Left ventricle myocardium inferior (tissue), 1 donor: ENCODE measurements at regions not wholly inside any gene's neighbourhood (a gene's known extent, or its start where the extent isn't known, plus 50 kb on each side); places are given as distances from the start of the nearest gene placed in this dataset.
A peak's percentile ranks its signal among the peaks of the same experiment; 100 is the strongest.

Experiments used
- DNase-seq: peaks from one replicate; pipeline ENCODE4 v3.0.0-alpha.2; 2020
- H3K27ac ChIP-seq: fragments of 200-600 bp; replicated peaks from 2 replicates; pipeline ENCODE4 v1.8.0; 2021
- H3K27me3 ChIP-seq: fragments of 200-600 bp; 2 replicates; pipeline ENCODE4 v1.8.0; 2021; ENCODE audit warnings: low read depth
- H3K36me3 ChIP-seq: fragments of 200-600 bp; 2 replicates; pipeline ENCODE4 v1.8.0; 2021
- H3K4me1 ChIP-seq: fragments of 200-600 bp; 2 replicates; pipeline ENCODE4 v1.8.0; 2021
- H3K4me3 ChIP-seq: fragments of 200-600 bp; 2 replicates; pipeline ENCODE4 v1.8.0; 2021; ENCODE audit warnings: mild to moderate bottlenecking, moderate library complexity
- H3K9me3 ChIP-seq: fragments of 200-600 bp; replicated peaks from 2 replicates; pipeline ENCODE4 v1.8.0; 2021
- CTCF ChIP-seq: fragments of 200-600 bp; IDR thresholded peaks from 2 replicates; pipeline ENCODE4 v1.8.0; 2021; ENCODE audit warnings: antibody characterized with exemption, mild to moderate bottlenecking, borderline replicate concordance
- intact Hi-C: fragments of 100-400 bp; cut with micrococcal nuclease; formaldehyde crosslinking; loops from one replicate; pipeline ENCODE4 v1.11.0; 2022
- donor health status: DM: no; HTN: yes; CAD: no; lungs with severe emphysema.

- Histone ChIP-seq H3K36me3 (no peaks in the 10 kb centered on the region), H3K9me3 (no peaks in the 10 kb centered on the region), H3K27ac (no peak overlapping the region), H3K27me3 (peaks cover 92% of the 10 kb centered on the region), H3K4me1 (peaks cover 38% of the 10 kb centered on the region), H3K4me3 (peak overlapping the region; percentile 62)
- peak; percentile 82 for TF ChIP-seq CTCF
- intact Hi-C loops = loop anchor here (10.0 kb wide), 1 partner anchor 1692 kb away; no protein-coding TSS in a partner anchor
- peak; percentile 62 for DNase-seq
Measured at GRCh38 chr5:50962934-50963872, 296.8 kb downstream of the PARP8 start.

GRCh38 chr5:50963971-50964745 is 297.7 kb downstream of the PARP8 start:
- peak overlapping the region; percentile 62 for H3K4me3 ChIP-seq
- H3K36me3 ChIP-seq = no peaks in the 10 kb centered on the region
- no peaks in the 10 kb centered on the region for H3K9me3 ChIP-seq
- peaks cover 48% of the 10 kb centered on the region for H3K4me1 ChIP-seq
- peaks cover 97% of the 10 kb centered on the region for H3K27me3 ChIP-seq
- no peak overlapping the region for H3K27ac ChIP-seq
- no peak for DNase-seq
- intact Hi-C loops = loop anchor here (10.0 kb wide), 1 partner anchor 1691 kb away; no protein-coding TSS in a partner anchor
- no peak for TF ChIP-seq CTCF

GRCh38 chr5:50964746-50965653 is 298.6 kb downstream of the PARP8 start:
- Histone ChIP-seq H3K36me3 (no peaks in the 10 kb centered on the region), H3K9me3 (no peaks in the 10 kb centered on the region), H3K4me1 (peaks cover 56% of the 10 kb centered on the region), H3K27me3 (peaks cover 97% of the 10 kb centered on the region), H3K27ac (no peak overlapping the region), H3K4me3 (no peak overlapping the region)
- DNase-seq = no peak
- intact Hi-C loops = loop anchor here (10.0 kb wide), 1 partner anchor 1690 kb away; no protein-coding TSS in a partner anchor
- TF ChIP-seq CTCF = no peak

GRCh38 chr5:50965654-50966375 is 299.4 kb downstream of the PARP8 start:
- TF ChIP-seq CTCF = no peak
- Histone ChIP-seq H3K9me3 (no peaks in the 10 kb centered on the region), H3K27me3 (peaks cover 97% of the 10 kb centered on the region), H3K4me1 (peaks cover 57% of the 10 kb centered on the region), H3K27ac (no peak overlapping the region), H3K4me3 (no peak overlapping the region), H3K36me3 (no peaks in the 10 kb centered on the region)
- DNase-seq = no peak
- intact Hi-C loops = loop anchor here (10.0 kb wide), 1 partner anchor 1689 kb away; no protein-coding TSS in a partner anchor
